ENCODE measurements at regions not wholly inside any gene's neighbourhood (a gene's known extent, or its start where the extent isn't known, plus 50 kb on each side); places are given as distances from the start of the nearest gene placed in this dataset.

- intact Hi-C loops (cut with micrococcal nuclease), result no loop called here
- Histone ChIP-seq H3F3A (ENCODE audit: low read length, unreplicated experiment) (no peaks in the 10 kb centered on the region), H3K4me2 (ENCODE audit: low read length) (no peak overlapping the region), H3K9ac (ENCODE audit: low read length) (no peak overlapping the region), H3K27ac (ENCODE audit: low read length) (no peak overlapping the region), H3K36me3 (ENCODE audit: low read depth, low read length) (no peaks in the 10 kb centered on the region), H3K4me3 (ENCODE audit: low read length) (no peak overlapping the region), H3K79me2 (ENCODE audit: low read length) (no peaks in the 10 kb centered on the region), H3K9me3 (ENCODE audit: low read length) (peaks cover 8% of the 10 kb centered on the region; the same call in 1 of the 2 replicates), H3K9me2 (replicated peaks; ENCODE audit: low read length) (no peaks in the 10 kb centered on the region), H2AFZ (ENCODE audit: low read length) (no peak overlapping the region), H3K27me3 (ENCODE audit: low read length) (no peaks in the 10 kb centered on the region), H3K4me1 (ENCODE audit: insufficient read depth, low read length) (no peaks in the 10 kb centered on the region), H4K20me1 (ENCODE audit: low read length) (no peaks in the 10 kb centered on the region)
- BruUV-seq (replicated peaks), result no TSS peak
- POLR2A ChIA-PET (ENCODE audit: unreplicated experiment), result no interaction called here
- TF ChIP-seq EZH2 (IDR thresholded peaks at IDR 0.05; ENCODE audit: low read length, unreplicated experiment) (no peak), EZH2phosphoT487 (IDR thresholded peaks at IDR 0.05; ENCODE audit: borderline replicate concordance, low read length) (no peak), CTCF (conservative IDR thresholded peaks at IDR 0.05; ENCODE audit: low read depth, low read length) (no peak)
- ATAC-seq (no peak), DNase-seq (no peak)
- CTCF ChIA-PET, result no interaction called here
Observed at GRCh38 chr20:39812116-39812515, 850.0 kb downstream of the DHX35 start.

GRCh38 chr20:39810309-39810708, 848.2 kb downstream of the DHX35 start:
- POLR2A ChIA-PET (ENCODE audit: unreplicated experiment), result no interaction called here
- H3K79me2 ChIP-seq (ENCODE audit: low read length), result no peaks in the 10 kb centered on the region

More at GRCh38 chr20:39810309-39810708, 848.2 kb downstream of the DHX35 start:
- Histone ChIP-seq H4K20me1 (ENCODE audit: low read length) (no peaks in the 10 kb centered on the region), H3K27me3 (ENCODE audit: low read length) (no peaks in the 10 kb centered on the region), H3K4me2 (ENCODE audit: low read length) (no peak overlapping the region), H3K9me2 (replicated peaks; ENCODE audit: low read length) (no peaks in the 10 kb centered on the region), H2AFZ (ENCODE audit: low read length) (no peak overlapping the region), H3K9me3 (ENCODE audit: low read length) (peaks cover 11% of the 10 kb centered on the region; the same call in 1 of the 2 replicates), H3K9ac (ENCODE audit: low read length) (no peak overlapping the region), H3K4me3 (ENCODE audit: low read length) (no peak overlapping the region), H3K27ac (ENCODE audit: low read length) (no peak overlapping the region), H3F3A (ENCODE audit: low read length, unreplicated experiment) (no peaks in the 10 kb centered on the region), H3K36me3 (ENCODE audit: low read depth, low read length) (no peaks in the 10 kb centered on the region), H3K4me1 (ENCODE audit: insufficient read depth, low read length) (no peaks in the 10 kb centered on the region)
- DNase-seq, result no peak
- ATAC-seq, result no peak
- no peak for TF ChIP-seq EZH2 (IDR thresholded peaks at IDR 0.05; ENCODE audit: low read length, unreplicated experiment)
- no peak for TF ChIP-seq EZH2phosphoT487 (IDR thresholded peaks at IDR 0.05; ENCODE audit: borderline replicate concordance, low read length)
- TF ChIP-seq CTCF (conservative IDR thresholded peaks at IDR 0.05; ENCODE audit: low read depth, low read length), result no peak
- intact Hi-C loops (cut with micrococcal nuclease), result no loop called here
- CTCF ChIA-PET, result no interaction called here
- no TSS peak for BruUV-seq (replicated peaks)
